Cardiac muscle cell (in vitro differentiated cells and primary cell): ENCODE measurements at regions not wholly inside any gene's neighbourhood (a gene's known extent, or its start where the extent isn't known, plus 50 kb on each side); places are given as distances from the start of the nearest gene placed in this dataset.

Experiments
- DNase-seq, 2 donors: peaks; one replicate each; pipeline versions ENCODE4 v3.0.0 to v3.0.0-alpha.2; 2010 to 2017; ENCODE audit warnings: low read depth in 1 of 2, low spot score in 1 of 2
- H3K27ac ChIP-seq: fragments of 200-600 bp; sonication (generic); 2 replicates; pipeline ENCODE4 v1.5.1; 2016
- H3K27me3 ChIP-seq: fragments of 200-600 bp; sonication (generic); 2 replicates; pipeline ENCODE4 v1.6.0; 2016; ENCODE audit warnings: control low read depth
- H3K36me3 ChIP-seq: fragments of 200-600 bp; sonication (generic); 2 replicates; pipeline ENCODE4 v1.5.1; 2016; ENCODE audit warnings: control low read depth
- H3K4me1 ChIP-seq: fragments of 200-600 bp; sonication (generic); 2 replicates; pipeline ENCODE4 v1.8.1; 2017; ENCODE audit warnings: low read depth, mild to moderate bottlenecking, mixed run types
- H3K4me3 ChIP-seq: fragments of 200-600 bp; sonication (generic); 2 replicates; pipeline ENCODE4 v1.5.1; 2016; ENCODE audit warnings: mild to moderate bottlenecking
- H3K9me3 ChIP-seq: fragments of 200-600 bp; sonication (generic); 2 replicates; pipeline ENCODE4 v1.5.1; 2017; ENCODE audit warnings: low read depth, mild to moderate bottlenecking, control low read depth
- CTCF ChIP-seq: IDR thresholded peaks from 2 replicates; pipeline ENCODE4 v1.5.1; 2012; ENCODE audit warnings: low read depth, mild to moderate bottlenecking, low read length

GRCh38 chr9:85228111-85228855 is 513.5 kb downstream of the AGTPBP1 start:
- Histone ChIP-seq H3K27ac (no peak overlapping the region), H3K4me3 (no peak overlapping the region), H3K36me3 (no peaks in the 10 kb centered on the region), H3K9me3 (no peaks in the 10 kb centered on the region), H3K4me1 (no peaks in the 10 kb centered on the region), H3K27me3 (no peaks in the 10 kb centered on the region)
- DNase-seq, result no peak
- TF ChIP-seq CTCF, result no peak

- no peaks in the 10 kb centered on the region for H3K27me3 ChIP-seq
- no peaks in the 10 kb centered on the region for H3K36me3 ChIP-seq
- no peak for TF ChIP-seq CTCF
- no peak overlapping the region for H3K27ac ChIP-seq
- DNase-seq, result no peak
- no peaks in the 10 kb centered on the region for H3K4me1 ChIP-seq
- H3K9me3 ChIP-seq, result no peaks in the 10 kb centered on the region
- H3K4me3 ChIP-seq, result no peak overlapping the region
Measured at GRCh38 chr9:85225180-85225579, 516.6 kb downstream of the AGTPBP1 start.

- no peak overlapping the region for H3K27ac ChIP-seq
- no peaks in the 10 kb centered on the region for H3K4me1 ChIP-seq
- no peaks in the 10 kb centered on the region for H3K27me3 ChIP-seq
- H3K4me3 ChIP-seq, result no peak overlapping the region
- H3K36me3 ChIP-seq, result no peaks in the 10 kb centered on the region
- DNase-seq, result peak in 1 of 2 donors; percentile 64
- no peaks in the 10 kb centered on the region for H3K9me3 ChIP-seq
- no peak for TF ChIP-seq CTCF
Measured at GRCh38 chr9:85224729-85225128, 517.0 kb downstream of the AGTPBP1 start.

GRCh38 chr9:85224301-85224700 is 517.5 kb downstream of the AGTPBP1 start:
- Histone ChIP-seq H3K27ac (no peak overlapping the region), H3K27me3 (no peaks in the 10 kb centered on the region), H3K4me3 (no peak overlapping the region), H3K4me1 (no peaks in the 10 kb centered on the region), H3K36me3 (no peaks in the 10 kb centered on the region), H3K9me3 (no peaks in the 10 kb centered on the region)
- no peak for DNase-seq
- no peak for TF ChIP-seq CTCF

- Histone ChIP-seq H3K4me3 (no peak overlapping the region), H3K9me3 (no peaks in the 10 kb centered on the region), H3K27ac (no peak overlapping the region), H3K27me3 (no peaks in the 10 kb centered on the region), H3K36me3 (no peaks in the 10 kb centered on the region), H3K4me1 (no peaks in the 10 kb centered on the region)
- no peak for DNase-seq
- TF ChIP-seq CTCF, result no peak
Measured at GRCh38 chr9:85223506-85224125, 518.1 kb downstream of the AGTPBP1 start.
